ENCODE measurements at regions not wholly inside any gene's neighbourhood (a gene's known extent, or its start where the extent isn't known, plus 50 kb on each side); places are given as distances from the start of the nearest gene placed in this dataset.

DNA sequence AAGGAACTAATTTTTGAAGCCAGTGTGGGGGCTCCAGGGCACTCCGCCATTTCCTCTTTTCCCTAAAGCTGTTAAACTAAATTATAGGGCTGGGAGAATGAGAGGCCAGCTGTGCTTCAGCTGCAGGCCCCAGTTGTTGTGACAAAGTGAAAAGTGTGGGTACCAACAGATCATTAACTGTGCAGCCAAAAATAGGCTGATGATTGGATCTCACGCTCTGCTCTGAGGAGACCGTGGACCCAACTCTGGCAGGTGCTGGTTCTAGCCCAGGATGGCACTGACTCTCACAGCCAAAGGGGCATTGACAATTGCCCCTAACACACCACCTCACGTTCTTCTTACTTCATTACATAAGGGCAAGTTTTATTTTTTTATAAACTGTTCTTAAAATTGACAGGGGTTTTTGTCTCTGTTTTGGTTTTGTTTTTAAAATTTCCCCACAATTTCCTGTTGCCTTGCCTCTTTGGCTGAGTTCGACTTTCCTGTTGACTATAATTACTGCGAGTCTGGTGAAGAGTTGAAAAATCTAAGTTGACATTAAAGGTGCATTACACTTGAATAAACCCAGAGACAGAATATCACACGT lies 391.0 kb downstream of the FGF9 start:
- Histone ChIP-seq H3K9me3 (no peaks in the 10 kb centered on the region), H3K36me3 (no peaks in the 10 kb centered on the region), H3K4me3 (no peak overlapping the region), H3K27ac (no peak overlapping the region), H3K4me1 (no peaks in the 10 kb centered on the region), H3K27me3 (no peaks in the 10 kb centered on the region)
- WGBS, 2 donors, result 76 to 78% methylated on average over 7 of the region's 7 CpGs
- FAIRE-seq, result no peak
- DNase-seq, result no peak
- intact Hi-C loops (cut with DNase I), result no loop called here
- no peak for ATAC-seq
- no peak for TF ChIP-seq CTCF (IDR thresholded peaks at IDR 0.05)

- H3K9me3 ChIP-seq, result no peaks in the 10 kb centered on the region
- WGBS, 2 donors, result 44 to 54% methylated on average over 8 of the region's 8 CpGs
- no peak overlapping the region for H3K4me3 ChIP-seq
- H3K27me3 ChIP-seq, result no peaks in the 10 kb centered on the region
- intact Hi-C loops (cut with DNase I), result no loop called here
- no peak for DNase-seq
- no peak for FAIRE-seq
- TF ChIP-seq CTCF (IDR thresholded peaks at IDR 0.05), result no peak
- H3K27ac ChIP-seq, result no peak overlapping the region
- no peaks in the 10 kb centered on the region for H3K4me1 ChIP-seq
- peak in 2 of 4 donors; percentile 40 to 44 for ATAC-seq
- H3K36me3 ChIP-seq, result no peaks in the 10 kb centered on the region
Measured at GRCh38 chr13:22062478-22063205, 391.8 kb downstream of the FGF9 start.

DNA sequence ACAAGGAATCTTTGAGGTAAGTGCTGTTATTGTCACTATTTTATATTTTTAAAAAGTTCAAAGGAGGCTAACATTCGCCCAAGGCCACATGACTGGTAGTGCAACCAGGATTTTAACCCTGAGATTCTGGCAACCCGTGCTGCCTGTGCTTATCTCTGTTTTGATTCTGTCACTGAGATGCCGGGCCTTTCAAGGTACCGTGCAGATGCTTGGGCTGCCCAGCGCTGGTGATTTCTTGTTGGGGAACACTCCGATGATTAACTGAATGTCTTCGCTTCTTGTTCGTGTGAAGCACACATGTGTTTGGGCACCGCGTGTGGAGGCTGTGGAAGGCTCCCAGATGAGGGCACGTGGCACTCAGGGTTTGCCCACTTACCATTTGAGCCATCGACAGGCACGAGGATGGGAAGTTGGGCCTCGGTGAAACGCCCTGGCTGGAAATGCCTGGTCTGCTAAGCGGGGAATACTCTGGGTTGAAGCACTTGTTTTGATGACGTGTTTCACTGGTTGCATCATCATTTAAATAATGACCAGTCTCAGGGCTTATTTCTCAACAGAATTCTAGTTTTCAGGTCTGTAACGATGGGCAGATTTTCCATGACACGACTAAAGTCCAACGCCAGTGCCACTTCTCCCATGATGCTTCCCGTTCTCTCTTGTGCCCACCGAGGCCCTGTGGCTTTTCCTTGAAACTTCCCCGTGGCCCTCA lies 392.7 kb downstream of the FGF9 start:
- Histone ChIP-seq H3K27me3 (no peaks in the 10 kb centered on the region), H3K36me3 (no peaks in the 10 kb centered on the region), H3K9me3 (no peaks in the 10 kb centered on the region), H3K4me3 (no peak overlapping the region), H3K27ac (no peak overlapping the region), H3K4me1 (no peaks in the 10 kb centered on the region)
- FAIRE-seq (no peak), ATAC-seq (no peak), DNase-seq (no peak)
- intact Hi-C loops (cut with DNase I), result no loop called here
- WGBS, 2 donors, result 75 to 76% methylated on average over 23 of the region's 23 CpGs
- no peak for TF ChIP-seq CTCF (IDR thresholded peaks at IDR 0.05)

GRCh38 chr13:22064854-22065620 lies 394.2 kb downstream of the FGF9 start:
- no peak for ATAC-seq
- no peak overlapping the region for H3K27ac ChIP-seq
- no peak for FAIRE-seq
- H3K4me3 ChIP-seq, result no peak overlapping the region
- no peak for TF ChIP-seq CTCF (IDR thresholded peaks at IDR 0.05)
- DNase-seq, result no peak
- whole genome bisulfite sequencing, 2 donors, result 77 to 78% methylated on average over 13 of the region's 13 CpGs
- H3K27me3 ChIP-seq, result no peaks in the 10 kb centered on the region
- peaks cover 0 to 2% (median 0%) of the 10 kb centered on the region in 4 donors for H3K9me3 ChIP-seq
- intact Hi-C loops (cut with DNase I), result no loop called here
- H3K4me1 ChIP-seq, result no peaks in the 10 kb centered on the region
- H3K36me3 ChIP-seq, result no peaks in the 10 kb centered on the region
